ENCODE measurements at regions not wholly inside any gene's neighbourhood (a gene's known extent, or its start where the extent isn't known, plus 50 kb on each side); places are given as distances from the start of the nearest gene placed in this dataset.

GRCh38 chr1:117695796-117696490 lies 90.1 kb downstream of the TENT5C start:
- Histone ChIP-seq H3K27ac (peak overlapping the region; percentile 47 to 84 (median 69)), H3K9me3 (no peaks in the 10 kb centered on the region), H3K4me1 (peaks cover 0 to 9% of the 10 kb centered on the region in 2 donors), H3K36me3 (no peaks in the 10 kb centered on the region), H3K4me3 (replicated peaks in 1 of 3) (no peak overlapping the region), H3K27me3 (no peaks in the 10 kb centered on the region)
- intact Hi-C loops (cut with DNase I), result no loop called here
- WGBS, 2 donors, result 38 to 44% methylated on average over 9 of the region's 9 CpGs
- peak; percentile 45 to 46 for DNase-seq
- TF ChIP-seq POLR2A (IDR thresholded peaks at IDR 0.05) (no peak), CTCF (IDR thresholded peaks at IDR 0.05) (no peak)

GRCh38 chr1:117696561-117696960 lies 90.7 kb downstream of the TENT5C start:
- Histone ChIP-seq H3K9me3 (no peaks in the 10 kb centered on the region), H3K4me3 (replicated peaks in 1 of 3) (no peak overlapping the region), H3K36me3 (no peaks in the 10 kb centered on the region), H3K27ac (peak overlapping the region; percentile 47 to 84 (median 69)), H3K4me1 (peaks cover 0 to 9% of the 10 kb centered on the region in 2 donors), H3K27me3 (no peaks in the 10 kb centered on the region)
- intact Hi-C loops (cut with DNase I), result no loop called here
- DNase-seq, result no peak
- TF ChIP-seq CTCF (IDR thresholded peaks at IDR 0.05), result no peak
- no peak for TF ChIP-seq POLR2A (IDR thresholded peaks at IDR 0.05)
- WGBS, 2 donors, result 75 to 79% methylated on average over 1 of the region's 1 CpG

GRCh38 chr1:117697220-117697781 lies 91.5 kb downstream of the TENT5C start:
- H3K9me3 ChIP-seq, result no peaks in the 10 kb centered on the region
- H3K27ac ChIP-seq, result no peak overlapping the region
- no peaks in the 10 kb centered on the region for H3K27me3 ChIP-seq
- DNase-seq, result no peak
- H3K4me1 ChIP-seq, result peaks cover 0 to 9% of the 10 kb centered on the region in 2 donors
- no peak overlapping the region for H3K4me3 ChIP-seq (replicated peaks in 1 of 3)
- H3K36me3 ChIP-seq, result no peaks in the 10 kb centered on the region
- intact Hi-C loops (cut with DNase I), result no loop called here
- TF ChIP-seq POLR2A (IDR thresholded peaks at IDR 0.05) (no peak), CTCF (IDR thresholded peaks at IDR 0.05) (no peak)

- Histone ChIP-seq H3K9me3 (no peaks in the 10 kb centered on the region), H3K36me3 (no peaks in the 10 kb centered on the region), H3K27me3 (no peaks in the 10 kb centered on the region), H3K4me3 (replicated peaks in 1 of 3) (no peak overlapping the region), H3K4me1 (peaks cover 0 to 9% of the 10 kb centered on the region in 2 donors), H3K27ac (no peak overlapping the region)
- intact Hi-C loops (cut with DNase I), result no loop called here
- DNase-seq, result no peak
- WGBS, 2 donors, result 69 to 76% methylated on average over 5 of the region's 5 CpGs
- TF ChIP-seq CTCF (IDR thresholded peaks at IDR 0.05) (no peak), POLR2A (IDR thresholded peaks at IDR 0.05) (no peak)
These were observed 92.7 kb downstream of the TENT5C start for GRCh38 chr1:117698398-117699160.

- Histone ChIP-seq H3K4me1 (peaks cover 0 to 9% of the 10 kb centered on the region in 2 donors), H3K27ac (no peak overlapping the region), H3K36me3 (no peaks in the 10 kb centered on the region), H3K4me3 (replicated peaks in 1 of 3) (no peak overlapping the region), H3K27me3 (no peaks in the 10 kb centered on the region), H3K9me3 (no peaks in the 10 kb centered on the region)
- no peak for DNase-seq
- TF ChIP-seq POLR2A (IDR thresholded peaks at IDR 0.05) (no peak), CTCF (IDR thresholded peaks at IDR 0.05) (no peak)
- intact Hi-C loops (cut with DNase I), result no loop called here
These were observed 94.1 kb downstream of the TENT5C start for GRCh38 chr1:117699953-117700352.

Data from thyroid gland (tissue), 4 donors.